ENCODE measurements at regions not wholly inside any gene's neighbourhood (a gene's known extent, or its start where the extent isn't known, plus 50 kb on each side); places are given as distances from the start of the nearest gene placed in this dataset.

- no peak for TF ChIP-seq NR1H2 (CRISPR knock-in tag; IDR thresholded peaks at IDR 0.05)
- TF ChIP-seq USF1 (CRISPR knock-in tag; IDR thresholded peaks at IDR 0.05) = no peak
Measured at GRCh38 chr5:143759396-143760130, 52.4 kb upstream of the HMHB1 start.
